A673 (cell line): ENCODE measurements at regions not wholly inside any gene's neighbourhood (a gene's known extent, or its start where the extent isn't known, plus 50 kb on each side); places are given as distances from the start of the nearest gene placed in this dataset.

Experiments
- BruUV-seq: library from RNA; stranded (reverse); fragments of 400-500 nt; replicated peaks from 2 replicates; lab custom pipeline; 2021; lab: Mats Ljungman, UMichigan
- CTCF ChIA-PET: fragments of 300-600 bp; sonication (Branson Sonifier 250); formaldehyde crosslinking; loops from one replicate; lab custom pipeline; 2022; ENCODE audit warnings: antibody characterized with exemption; lab: Charles Lee
- POLR2A ChIA-PET: fragments of 300-600 bp; sonication (Branson Sonifier 250); formaldehyde crosslinking; loops from one replicate; lab custom pipeline; 2022; ENCODE audit warnings: antibody characterized with exemption; ENCODE audit not compliant: low non-redundant PET; lab: Charles Lee
- DNase-seq: peaks from one replicate; pipeline ENCODE4 v3.0.0-alpha.2; 2015; ENCODE audit warnings: low spot score
- H3K27ac ChIP-seq: fragments of 200-600 bp; sonication (generic); 2 replicates; pipeline ENCODE4 v1.5.1; 2016; ENCODE audit warnings: mixed run types, low read depth, mild to moderate bottlenecking, mixed read lengths, antibody characterized with exemption, low read length; ENCODE audit not compliant: poor library complexity, severe bottlenecking
- H3K27me3 ChIP-seq: fragments of 200-600 bp; sonication (generic); replicated peaks from 2 replicates; pipeline ENCODE4 v1.6.1; 2017; ENCODE audit warnings: mixed run types, low read depth, mild to moderate bottlenecking, mixed read lengths, antibody characterized with exemption, low read length; ENCODE audit not compliant: insufficient read depth, poor library complexity
- H3K36me3 ChIP-seq: fragments of 200-600 bp; sonication (generic); 2 replicates; pipeline ENCODE4 v1.6.1; 2016; ENCODE audit warnings: mixed run types, mild to moderate bottlenecking, mixed read lengths, antibody characterized with exemption, low read length; ENCODE audit not compliant: insufficient read depth, poor library complexity, severe bottlenecking
- H3K4me1 ChIP-seq: fragments of 200-600 bp; sonication (generic); 2 replicates; pipeline ENCODE4 v1.6.1; 2017; ENCODE audit warnings: mixed run types, mild to moderate bottlenecking, mixed read lengths, antibody characterized with exemption, low read length; ENCODE audit not compliant: insufficient read depth, poor library complexity, severe bottlenecking
- H3K4me3 ChIP-seq: fragments of 200-600 bp; sonication (generic); 2 replicates; pipeline ENCODE4 v1.5.1; 2016; ENCODE audit warnings: low read depth, mixed run types, mild to moderate bottlenecking, mixed read lengths, low read length; ENCODE audit not compliant: poor library complexity, severe bottlenecking
- H3K9me3 ChIP-seq: fragments of 200-600 bp; sonication (generic); 2 replicates; pipeline ENCODE4 v1.6.1; 2016; ENCODE audit warnings: mixed run types, low read depth, mild to moderate bottlenecking, mixed read lengths, antibody characterized with exemption, low read length; ENCODE audit not compliant: poor library complexity, severe bottlenecking
- EZH2 ChIP-seq: fragments of 200-600 bp; sonication (generic); IDR thresholded peaks from 2 replicates; pipeline ENCODE4 v1.6.1; 2017; ENCODE audit warnings: borderline replicate concordance, low read depth, mild to moderate bottlenecking, mixed read lengths, antibody characterized with exemption, low read length; ENCODE audit not compliant: poor library complexity, severe bottlenecking
- intact Hi-C: fragments of 100-400 bp; cut with micrococcal nuclease; formaldehyde crosslinking; loops from one replicate; pipeline ENCODE4 v1.10.0; 2022; ENCODE audit not compliant: unreplicated experiment
- TF ChIP-seq, protein P1 (sequence below): fragments of 300-800, 200-600 bp; sonication (generic); conservative IDR thresholded peaks from 2 replicates; pipeline ENCODE4 v1.5.1; 2017; ENCODE audit warnings: low read depth, mild to moderate bottlenecking, antibody characterized with exemption, low read length, moderate library complexity, mixed read lengths

- H3K36me3 ChIP-seq, result no peaks in the 10 kb centered on the region
- intact Hi-C loops, result no loop called here
- H3K27me3 ChIP-seq, result no peaks in the 10 kb centered on the region
- H3K27ac ChIP-seq, result no peak overlapping the region
- BruUV-seq, result no TSS peak
- TF ChIP-seq, protein P1, sequence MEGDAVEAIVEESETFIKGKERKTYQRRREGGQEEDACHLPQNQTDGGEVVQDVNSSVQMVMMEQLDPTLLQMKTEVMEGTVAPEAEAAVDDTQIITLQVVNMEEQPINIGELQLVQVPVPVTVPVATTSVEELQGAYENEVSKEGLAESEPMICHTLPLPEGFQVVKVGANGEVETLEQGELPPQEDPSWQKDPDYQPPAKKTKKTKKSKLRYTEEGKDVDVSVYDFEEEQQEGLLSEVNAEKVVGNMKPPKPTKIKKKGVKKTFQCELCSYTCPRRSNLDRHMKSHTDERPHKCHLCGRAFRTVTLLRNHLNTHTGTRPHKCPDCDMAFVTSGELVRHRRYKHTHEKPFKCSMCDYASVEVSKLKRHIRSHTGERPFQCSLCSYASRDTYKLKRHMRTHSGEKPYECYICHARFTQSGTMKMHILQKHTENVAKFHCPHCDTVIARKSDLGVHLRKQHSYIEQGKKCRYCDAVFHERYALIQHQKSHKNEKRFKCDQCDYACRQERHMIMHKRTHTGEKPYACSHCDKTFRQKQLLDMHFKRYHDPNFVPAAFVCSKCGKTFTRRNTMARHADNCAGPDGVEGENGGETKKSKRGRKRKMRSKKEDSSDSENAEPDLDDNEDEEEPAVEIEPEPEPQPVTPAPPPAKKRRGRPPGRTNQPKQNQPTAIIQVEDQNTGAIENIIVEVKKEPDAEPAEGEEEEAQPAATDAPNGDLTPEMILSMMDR, result no peak
- TF ChIP-seq EZH2, result no peak
- no peak for DNase-seq
- no peak overlapping the region for H3K4me3 ChIP-seq
- ChIA-PET POLR2A (no interaction called here), CTCF (interaction anchor here (0.6 kb wide), 1 partner anchor 1010 kb away, joined by 3 read pairs; the partner anchor contains the start of gene CDH11)
- H3K4me1 ChIP-seq, result peaks cover 6% of the 10 kb centered on the region
- H3K9me3 ChIP-seq, result no peaks in the 10 kb centered on the region
Observed at GRCh38 chr16:66131895-66132294, 234.6 kb upstream of the CDH5 start.

DNA sequence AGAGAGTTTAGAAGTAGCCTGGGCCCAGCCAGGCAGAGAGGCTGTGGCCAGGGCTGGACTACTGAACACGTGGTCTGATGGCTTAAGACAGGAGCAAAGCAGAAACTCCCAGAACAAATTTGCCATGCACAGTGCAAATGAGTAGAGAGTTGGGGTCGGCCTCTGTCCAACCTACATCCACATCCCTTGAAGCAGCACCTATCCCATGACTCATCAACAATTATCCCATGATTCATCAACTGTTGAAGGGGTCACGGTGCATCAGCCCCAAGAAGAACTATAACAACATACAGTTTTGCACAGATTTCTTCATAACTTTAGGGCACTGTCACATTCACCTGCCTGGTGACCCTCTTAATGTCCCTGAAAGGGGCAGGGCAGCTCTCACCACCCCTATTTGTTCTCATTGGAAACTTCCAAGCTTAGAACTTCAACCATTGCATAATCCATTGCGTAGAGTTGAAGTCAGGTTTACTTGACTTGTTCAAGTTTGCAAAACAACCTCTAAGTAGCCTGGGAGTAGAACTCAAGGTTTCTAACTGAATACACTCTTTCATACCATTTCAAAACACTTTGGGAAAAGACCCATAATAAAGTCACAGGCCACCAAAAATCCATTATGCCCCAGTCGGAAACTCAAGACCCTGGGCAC, 235.2 kb upstream of the CDH5 start:
- BruUV-seq, result no TSS peak
- TF ChIP-seq EZH2, result no peak
- TF ChIP-seq, protein P1, result no peak
- Histone ChIP-seq H3K27me3 (no peaks in the 10 kb centered on the region), H3K36me3 (no peaks in the 10 kb centered on the region), H3K4me1 (peaks cover 6% of the 10 kb centered on the region), H3K9me3 (no peaks in the 10 kb centered on the region), H3K27ac (no peak overlapping the region), H3K4me3 (no peak overlapping the region)
- ChIA-PET POLR2A (no interaction called here), CTCF (no interaction called here)
- DNase-seq, result peak; percentile 22
- intact Hi-C loops, result no loop called here

DNA sequence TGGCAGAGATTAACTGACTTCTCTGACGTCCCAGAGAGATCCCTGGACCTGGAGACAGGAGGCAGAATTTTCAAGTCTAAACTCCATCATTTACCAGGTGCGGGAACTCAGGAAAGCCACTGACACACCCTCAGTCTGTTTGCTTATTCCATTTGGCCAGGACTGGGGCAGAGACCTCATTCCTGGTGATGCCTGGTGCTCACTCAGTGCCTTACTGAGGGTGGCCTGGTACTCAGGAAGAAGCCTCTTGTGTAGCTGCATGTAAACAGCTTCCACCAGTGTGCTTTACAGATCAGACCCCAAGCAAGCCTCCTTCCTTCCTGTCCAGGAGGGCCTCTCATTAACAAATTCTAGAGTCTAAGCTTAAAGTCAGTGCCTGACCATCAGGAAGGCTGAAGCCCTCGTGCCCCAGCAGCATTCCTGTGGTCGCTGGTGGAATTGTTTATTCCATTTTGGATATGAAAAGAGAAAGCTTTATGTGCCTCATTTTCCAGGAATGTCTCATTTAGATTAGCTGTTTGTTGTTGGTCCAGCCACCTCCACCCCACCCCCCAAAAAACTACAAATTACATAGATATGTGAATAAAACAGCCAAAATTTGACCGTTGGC, 236.1 kb upstream of the CDH5 start:
- POLR2A ChIA-PET, result no interaction called here
- H3K27ac ChIP-seq, result no peak overlapping the region
- no peaks in the 10 kb centered on the region for H3K27me3 ChIP-seq
- no peak overlapping the region for H3K4me3 ChIP-seq
- peaks cover 6% of the 10 kb centered on the region for H3K4me1 ChIP-seq
- no TSS peak for BruUV-seq
- H3K9me3 ChIP-seq, result no peaks in the 10 kb centered on the region
- intact Hi-C loops, result no loop called here
- no peak for TF ChIP-seq EZH2
- TF ChIP-seq, protein P1, result no peak
- DNase-seq, result no peak
- H3K36me3 ChIP-seq, result no peaks in the 10 kb centered on the region
- CTCF ChIA-PET, result no interaction called here
